Endothelial cell of umbilical vein (primary cell): ENCODE measurements at regions not wholly inside any gene's neighbourhood (a gene's known extent, or its start where the extent isn't known, plus 50 kb on each side); places are given as distances from the start of the nearest gene placed in this dataset.

Source experiments
- BruUV-seq: library from RNA; stranded (reverse); fragments of 400-500 nt; replicated peaks from 2 replicates; lab custom pipeline; 2021; lab: Mats Ljungman, UMichigan
- CTCF ChIA-PET: fragments of 300-600, 350-600 bp; sonication (Branson Sonifier 250); formaldehyde crosslinking; loops from one replicate; lab custom pipeline; 2021; ENCODE audit warnings: antibody characterized with exemption, inconsistent platforms; lab: Charles Lee
- POLR2A ChIA-PET: fragments of 300-600, 350-600 bp; sonication (Branson Sonifier 250); formaldehyde crosslinking; loops from one replicate; lab custom pipeline; 2021; ENCODE audit warnings: antibody characterized with exemption, inconsistent platforms; lab: Charles Lee
- DNase-seq: peaks from one replicate; pipeline ENCODE4 v3.0.0-alpha.2; 2011; ENCODE audit warnings: low read depth, low spot score
- FAIRE-seq: peaks from 2 replicates; lab custom pipeline; 2011; peaks lifted over from hg19 to GRCh38; lab: Jason Lieb, UNC
- H2AFZ ChIP-seq: 2 replicates; pipeline ENCODE4 v1.6.0; 2012; ENCODE audit warnings: low read depth, low read length, control low read depth, inconsistent platforms
- H3K27ac ChIP-seq: 2 replicates; pipeline ENCODE4 v1.5.1; 2011; ENCODE audit warnings: low read depth, mild to moderate bottlenecking, control low read depth, low read length, moderate library complexity; ENCODE audit not compliant: insufficient read depth
- H3K27me3 ChIP-seq, 2 experiments: 2 replicates each; pipeline versions ENCODE4 v1.6.0 to v1.6.1; 2011; ENCODE audit warnings: low read length in 2 of 2, mixed read lengths in 1 of 2; ENCODE audit not compliant: control insufficient read depth in 2 of 2, insufficient read depth in 2 of 2
- H3K36me3 ChIP-seq, 2 experiments: 2 replicates in 1 of 2; 3 replicates in 1 of 2; pipeline ENCODE4 v1.5.1; 2011; ENCODE audit warnings: low read length in 2 of 2, mild to moderate bottlenecking in 1 of 2, moderate library complexity in 1 of 2; ENCODE audit not compliant: control insufficient read depth in 2 of 2, insufficient read depth in 2 of 2; ENCODE audit errors: extremely low read depth in 1 of 2
- H3K4me1 ChIP-seq: 3 replicates; pipeline ENCODE4 v1.5.1; 2011; ENCODE audit warnings: mild to moderate bottlenecking, low read length; ENCODE audit not compliant: control insufficient read depth, insufficient read depth; ENCODE audit errors: extremely low read depth
- H3K4me2 ChIP-seq: 2 replicates; pipeline ENCODE4 v1.6.1; 2011; ENCODE audit warnings: low read length, control low read depth, mixed read lengths; ENCODE audit not compliant: insufficient read depth
- H3K4me3 ChIP-seq, 3 experiments: fragments of 200-600 bp in 1 of 3; sonication (generic), shearing (Covaris generic) in 1 of 3; replicated peaks in 1 of 3; 2 replicates each; pipeline ENCODE4 v1.5.1; 2011 to 2016; ENCODE audit warnings: control low read depth in 3 of 3, low read length in 3 of 3, mild to moderate bottlenecking in 2 of 3, inconsistent platforms in 1 of 3, low read depth in 1 of 3, moderate library complexity in 1 of 3; ENCODE audit not compliant: insufficient read depth in 1 of 3
- H3K79me2 ChIP-seq: 2 replicates; pipeline ENCODE4 v1.6.0; 2012; ENCODE audit warnings: low read length, inconsistent platforms; ENCODE audit not compliant: control insufficient read depth, insufficient read depth
- H3K9ac ChIP-seq: replicated peaks from 2 replicates; pipeline ENCODE3; 2011; ENCODE audit warnings: low read length, control low read depth; ENCODE audit not compliant: insufficient read depth; ENCODE audit errors: extremely low read depth
- H3K9me1 ChIP-seq: replicated peaks from 3 replicates; pipeline ENCODE4 v1.6.0; 2011; ENCODE audit warnings: mild to moderate bottlenecking, low read length; ENCODE audit not compliant: control insufficient read depth, insufficient read depth; ENCODE audit errors: extremely low read depth
- H3K9me3 ChIP-seq: replicated peaks from 2 replicates; pipeline ENCODE4 v1.5.1; 2012; ENCODE audit warnings: low read length, inconsistent platforms; ENCODE audit not compliant: control insufficient read depth, insufficient read depth
- H4K20me1 ChIP-seq: replicated peaks from 2 replicates; pipeline ENCODE3; 2011; ENCODE audit warnings: mild to moderate bottlenecking, low read length; ENCODE audit not compliant: control insufficient read depth, insufficient read depth; ENCODE audit errors: extremely low read depth
- EZH2 ChIP-seq: IDR thresholded peaks from 2 replicates; pipeline ENCODE4 v1.6.1; 2012; ENCODE audit warnings: borderline replicate concordance, low read depth, mild to moderate bottlenecking, moderate library complexity, low read length, inconsistent platforms; ENCODE audit not compliant: severe bottlenecking
- FOS ChIP-seq: IDR thresholded peaks from 2 replicates; pipeline ENCODE4 v1.6.1; 2011; ENCODE audit warnings: mild to moderate bottlenecking, low read length, moderate library complexity, borderline replicate concordance; ENCODE audit not compliant: insufficient read depth
- GATA2 ChIP-seq: IDR thresholded peaks from 2 replicates; pipeline ENCODE4 v1.7.0; 2011; ENCODE audit warnings: low read depth, mild to moderate bottlenecking, moderate library complexity, mixed read lengths, low read length; ENCODE audit not compliant: insufficient read length, insufficient read depth
- JUN ChIP-seq: IDR thresholded peaks from 2 replicates; pipeline ENCODE4 v1.6.1; 2011; ENCODE audit warnings: borderline replicate concordance, low read depth; ENCODE audit not compliant: insufficient read length, insufficient read depth
- MYC ChIP-seq: IDR thresholded peaks from one replicate; pipeline ENCODE4 v1.6.1; 2011; ENCODE audit warnings: mild to moderate bottlenecking, low read depth, low read length
- POLR2A ChIP-seq: IDR thresholded peaks from 2 replicates; pipeline ENCODE4 v1.6.1; 2012; ENCODE audit warnings: low read depth, mild to moderate bottlenecking, control low read depth, low read length
- POLR2AphosphoS5 ChIP-seq: IDR thresholded peaks from 2 replicates; pipeline ENCODE4 v1.6.1; 2012; ENCODE audit warnings: low read depth, mild to moderate bottlenecking, control low read depth, low read length, moderate library complexity; ENCODE audit not compliant: insufficient read depth
- dilution Hi-C: fragments of 300-500 bp; cut with MboI; formaldehyde crosslinking; loops from one replicate; pipeline ENCODE4 v1.15.0; 2019; ENCODE audit warnings: low sequenced_read_pairs; ENCODE audit not compliant: extremely low pct_ligation_motif_present
- intact Hi-C: fragments of 100-400 bp; cut with micrococcal nuclease; formaldehyde crosslinking; loops from one replicate; pipeline ENCODE4 v1.10.0; 2022
- TF ChIP-seq, protein P1 (sequence below), 2 donors: IDR thresholded peaks; 1 replicate in 1 of 2; 2 replicates in 1 of 2; pipeline ENCODE4 v1.5.1; 2011; ENCODE audit warnings: low read length in 2 of 2, mild to moderate bottlenecking in 2 of 2, moderate library complexity in 2 of 2, control low read depth in 1 of 2, inconsistent platforms in 1 of 2, low read depth in 1 of 2; ENCODE audit not compliant: insufficient read depth in 1 of 2; ENCODE audit errors: extremely low read depth in 1 of 2
- TF ChIP-seq, protein P2 (sequence below): IDR thresholded peaks from 2 replicates; pipeline ENCODE4 v1.6.1; 2011; ENCODE audit not compliant: insufficient read depth, insufficient read length

DNA sequence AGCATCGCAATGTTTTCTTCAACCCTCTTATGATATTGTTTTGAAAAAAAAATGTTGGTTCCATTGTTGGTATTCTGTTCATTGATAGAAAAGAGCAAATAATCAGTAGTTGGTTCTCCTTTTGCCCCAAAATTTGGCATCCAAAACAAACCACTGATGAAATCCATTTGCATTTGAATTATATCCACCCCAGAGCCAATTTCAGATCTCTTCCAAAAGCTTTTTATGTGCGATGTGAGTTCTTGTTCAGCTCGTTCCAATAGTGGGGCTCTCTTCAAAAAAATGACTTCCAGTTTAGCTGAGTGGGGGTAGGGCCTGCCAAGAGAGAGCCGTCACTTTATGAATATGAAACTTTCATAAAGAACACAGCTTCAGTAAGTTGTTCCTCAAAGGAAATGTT, 130.7 kb downstream of the DIO2 start:
- intact Hi-C loops = no loop called here
- H3K4me3 ChIP-seq = no peak overlapping the region
- FAIRE-seq = no peak

More for the DNA sequence above, 130.7 kb downstream of the DIO2 start:
- H3K27ac ChIP-seq = no peak overlapping the region
- no TSS peak for BruUV-seq
- H3K9me3 ChIP-seq = peaks cover 4% of the 10 kb centered on the region
- H3K36me3 ChIP-seq = no peaks in the 10 kb centered on the region
- CTCF ChIA-PET = no interaction called here
- TF ChIP-seq EZH2 (no peak), GATA2 (no peak), POLR2AphosphoS5 (no peak), FOS (no peak), POLR2A (no peak), JUN (no peak), MYC (no peak)
- TF ChIP-seq, protein P1, sequence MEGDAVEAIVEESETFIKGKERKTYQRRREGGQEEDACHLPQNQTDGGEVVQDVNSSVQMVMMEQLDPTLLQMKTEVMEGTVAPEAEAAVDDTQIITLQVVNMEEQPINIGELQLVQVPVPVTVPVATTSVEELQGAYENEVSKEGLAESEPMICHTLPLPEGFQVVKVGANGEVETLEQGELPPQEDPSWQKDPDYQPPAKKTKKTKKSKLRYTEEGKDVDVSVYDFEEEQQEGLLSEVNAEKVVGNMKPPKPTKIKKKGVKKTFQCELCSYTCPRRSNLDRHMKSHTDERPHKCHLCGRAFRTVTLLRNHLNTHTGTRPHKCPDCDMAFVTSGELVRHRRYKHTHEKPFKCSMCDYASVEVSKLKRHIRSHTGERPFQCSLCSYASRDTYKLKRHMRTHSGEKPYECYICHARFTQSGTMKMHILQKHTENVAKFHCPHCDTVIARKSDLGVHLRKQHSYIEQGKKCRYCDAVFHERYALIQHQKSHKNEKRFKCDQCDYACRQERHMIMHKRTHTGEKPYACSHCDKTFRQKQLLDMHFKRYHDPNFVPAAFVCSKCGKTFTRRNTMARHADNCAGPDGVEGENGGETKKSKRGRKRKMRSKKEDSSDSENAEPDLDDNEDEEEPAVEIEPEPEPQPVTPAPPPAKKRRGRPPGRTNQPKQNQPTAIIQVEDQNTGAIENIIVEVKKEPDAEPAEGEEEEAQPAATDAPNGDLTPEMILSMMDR (IDR thresholded peaks at IDR 0.05; ENCODE audit: extremely low read depth in 1 of 2, insufficient read depth in 1 of 2, low read depth in 1 of 2, low read length in 2 of 2) = no peak
- TF ChIP-seq, protein P2, sequence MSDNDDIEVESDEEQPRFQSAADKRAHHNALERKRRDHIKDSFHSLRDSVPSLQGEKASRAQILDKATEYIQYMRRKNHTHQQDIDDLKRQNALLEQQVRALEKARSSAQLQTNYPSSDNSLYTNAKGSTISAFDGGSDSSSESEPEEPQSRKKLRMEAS = no peak
- H3K9me1 ChIP-seq = no peaks in the 10 kb centered on the region
- no peak overlapping the region for H2AFZ ChIP-seq
- H3K9ac ChIP-seq = no peak overlapping the region
- H3K4me2 ChIP-seq = no peak overlapping the region
- H3K79me2 ChIP-seq = no peaks in the 10 kb centered on the region
- no peak for DNase-seq
- H4K20me1 ChIP-seq = no peaks in the 10 kb centered on the region
- no peaks in the 10 kb centered on the region for H3K27me3 ChIP-seq
- no peaks in the 10 kb centered on the region for H3K4me1 ChIP-seq
- dilution Hi-C loops = no loop called here
- POLR2A ChIA-PET = no interaction called here
